ENCODE measurements at regions not wholly inside any gene's neighbourhood (a gene's known extent, or its start where the extent isn't known, plus 50 kb on each side); places are given as distances from the start of the nearest gene placed in this dataset.
"Not testable (repeated sequence)": the region's sequence is repeated elsewhere in the genome, so short reads cannot be mapped to it uniquely, and the experiment has no call there.

DNA sequence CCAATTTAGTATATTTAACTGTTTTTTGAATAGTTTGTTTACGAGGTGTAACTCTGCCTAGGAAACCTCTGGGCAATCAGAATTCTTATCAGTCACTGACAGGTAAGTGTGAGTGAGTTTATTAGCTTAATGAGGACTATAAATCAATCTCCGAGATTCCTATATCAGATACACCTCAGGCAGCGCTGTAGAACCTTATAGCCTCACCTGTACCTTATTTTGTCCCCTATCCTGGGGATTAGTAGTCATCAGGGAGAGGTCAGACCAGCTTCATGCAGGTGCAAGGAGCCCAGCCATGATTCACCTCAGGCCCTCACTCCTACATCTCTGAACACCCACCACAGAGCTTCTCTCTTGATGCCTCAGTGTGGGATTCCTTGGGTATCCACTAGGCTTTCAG lies 256.0 kb downstream of the KTN1 start:
- ATAC-seq (ENCODE audit: insufficient read depth, low FRiP score): no peak
- DNase-seq: no peak
- 63 to 90% methylated on average over 3 of the region's 3 CpGs for WGBS, 2 donors
- Histone ChIP-seq H3K36me3 (ENCODE audit: control insufficient read depth in 4 of 4, insufficient read depth in 4 of 4, low read length in 4 of 4) (no peaks in the 10 kb centered on the region), H3K4me1 (ENCODE audit: control insufficient read depth in 5 of 5, insufficient read depth in 5 of 5, low read length in 5 of 5) (peaks cover 0 to 3% (median 0%) of the 10 kb centered on the region in 5 donors), H3K4me3 (no peak overlapping the region), H3K9me3 (ENCODE audit: control insufficient read depth in 4 of 4, insufficient read depth in 3 of 4, low read length in 3 of 4) (no peaks in the 10 kb centered on the region), H3K9ac (ENCODE audit: insufficient read depth in 1 of 2, low read length in 2 of 2) (no peak overlapping the region), H3K27me3 (ENCODE audit: control insufficient read depth in 3 of 3, insufficient read depth in 3 of 3, low read length in 2 of 3) (no peaks in the 10 kb centered on the region), H3K27ac (ENCODE audit: low read depth in 1 of 2, low read length in 1 of 2) (no peak overlapping the region)
- TF ChIP-seq CTCF (IDR thresholded peaks at IDR 0.05; ENCODE audit: control extremely low read depth, extremely low read depth): no peak

GRCh38 chr14:55837467-55837866 lies 257.5 kb downstream of the KTN1 start:
- Histone ChIP-seq H3K27ac (ENCODE audit: low read depth in 1 of 2, low read length in 1 of 2) (no peak overlapping the region), H3K9ac (ENCODE audit: insufficient read depth in 1 of 2, low read length in 2 of 2) (no peak overlapping the region), H3K4me3 (no peak overlapping the region), H3K27me3 (ENCODE audit: control insufficient read depth in 3 of 3, insufficient read depth in 3 of 3, low read length in 2 of 3) (no peaks in the 10 kb centered on the region), H3K9me3 (ENCODE audit: control insufficient read depth in 4 of 4, insufficient read depth in 3 of 4, low read length in 3 of 4) (no peaks in the 10 kb centered on the region), H3K36me3 (ENCODE audit: control insufficient read depth in 4 of 4, insufficient read depth in 4 of 4, low read length in 4 of 4) (no peaks in the 10 kb centered on the region), H3K4me1 (ENCODE audit: control insufficient read depth in 5 of 5, insufficient read depth in 5 of 5, low read length in 5 of 5) (no peaks in the 10 kb centered on the region)
- ATAC-seq (ENCODE audit: insufficient read depth, low FRiP score) (no peak), DNase-seq (no peak)
- WGBS, 2 donors: 86 to 97% methylated on average over 1 of the region's 1 CpG
- TF ChIP-seq CTCF (IDR thresholded peaks at IDR 0.05; ENCODE audit: control extremely low read depth, extremely low read depth): no peak

- no peak for ATAC-seq (ENCODE audit: insufficient read depth, low FRiP score)
- no peak for TF ChIP-seq CTCF (IDR thresholded peaks at IDR 0.05; ENCODE audit: control extremely low read depth, extremely low read depth)
- WGBS, 2 donors: 75 to 77% methylated on average over 3 of the region's 3 CpGs
Measured at GRCh38 chr14:55838529-55839052, 258.6 kb downstream of the KTN1 start.

DNA sequence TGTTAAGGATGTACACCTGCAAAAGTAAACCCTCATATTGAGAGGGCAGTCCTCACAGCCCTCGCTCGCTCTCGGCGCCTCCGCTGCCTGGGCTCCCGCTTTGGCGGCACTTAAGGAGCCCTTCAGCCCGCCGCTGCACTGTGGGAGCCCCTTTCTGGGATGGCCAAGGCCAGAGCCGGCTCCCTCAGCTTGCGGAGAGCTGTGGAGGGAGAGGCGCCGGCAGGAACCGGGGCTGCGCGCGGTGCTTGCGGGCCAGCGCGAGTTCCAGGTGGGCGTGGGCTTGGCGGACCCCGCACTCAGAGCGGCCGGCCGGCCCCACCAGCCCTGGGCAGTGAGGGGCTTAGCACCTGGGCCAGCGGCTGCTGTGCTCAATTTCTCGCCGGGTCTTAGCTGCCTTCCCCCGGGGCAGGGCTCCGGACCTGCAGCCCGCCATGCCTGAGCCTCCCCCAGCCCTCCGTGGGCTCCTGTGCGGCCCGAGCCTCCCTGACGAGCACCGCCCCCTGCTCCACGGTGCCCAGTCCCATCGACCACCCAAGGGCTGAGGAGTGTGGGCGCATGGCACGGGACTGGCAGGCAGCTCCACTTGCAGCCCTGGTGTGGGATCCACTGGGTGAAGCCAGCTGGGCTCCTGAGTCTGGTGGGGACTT lies 259.4 kb downstream of the KTN1 start:
- WGBS, 2 donors: 86 to 97% methylated on average over 9 to 41 of the region's 41 CpGs
- ATAC-seq (ENCODE audit: insufficient read depth, low FRiP score); H3K9ac ChIP-seq (ENCODE audit: insufficient read depth in 1 of 2, low read length in 2 of 2); H3K4me1 ChIP-seq (ENCODE audit: control insufficient read depth in 5 of 5, insufficient read depth in 5 of 5, low read length in 5 of 5); H3K4me3 ChIP-seq; DNase-seq; H3K27me3 ChIP-seq (ENCODE audit: control insufficient read depth in 3 of 3, insufficient read depth in 3 of 3, low read length in 2 of 3); H3K9me3 ChIP-seq (ENCODE audit: control insufficient read depth in 4 of 4, insufficient read depth in 3 of 4, low read length in 3 of 4); H3K27ac ChIP-seq (ENCODE audit: low read depth in 1 of 2, low read length in 1 of 2); H3K36me3 ChIP-seq (ENCODE audit: control insufficient read depth in 4 of 4, insufficient read depth in 4 of 4, low read length in 4 of 4): not testable (repeated sequence)

More at GRCh38 chr14:55838529-55839052, 258.6 kb downstream of the KTN1 start:
- no peaks in the 10 kb centered on the region for H3K27me3 ChIP-seq (ENCODE audit: control insufficient read depth in 3 of 3, insufficient read depth in 3 of 3, low read length in 2 of 3)
- H3K9me3 ChIP-seq (ENCODE audit: control insufficient read depth in 4 of 4, insufficient read depth in 3 of 4, low read length in 3 of 4): no peaks in the 10 kb centered on the region
- no peak for DNase-seq
- H3K4me3 ChIP-seq: no peak overlapping the region
- H3K9ac ChIP-seq (ENCODE audit: insufficient read depth in 1 of 2, low read length in 2 of 2): no peak overlapping the region
- no peaks in the 10 kb centered on the region for H3K4me1 ChIP-seq (ENCODE audit: control insufficient read depth in 5 of 5, insufficient read depth in 5 of 5, low read length in 5 of 5)
- no peaks in the 10 kb centered on the region for H3K36me3 ChIP-seq (ENCODE audit: control insufficient read depth in 4 of 4, insufficient read depth in 4 of 4, low read length in 4 of 4)
- H3K27ac ChIP-seq (ENCODE audit: low read depth in 1 of 2, low read length in 1 of 2): no peak overlapping the region

Measured in lung (tissue), 11 donors.